NCI-H446 (cell line): ENCODE measurements at regions not wholly inside any gene's neighbourhood (a gene's known extent, or its start where the extent isn't known, plus 50 kb on each side); places are given as distances from the start of the nearest gene placed in this dataset.
"Not testable (repeated sequence)": the region's sequence is repeated elsewhere in the genome, so short reads cannot be mapped to it uniquely, and the experiment has no call there.

Experiments
- DNase-seq, 2 experiments: peaks; one replicate each; lab custom pipeline; 2025; lab: John Stamatoyannopoulos, UW

DNA sequence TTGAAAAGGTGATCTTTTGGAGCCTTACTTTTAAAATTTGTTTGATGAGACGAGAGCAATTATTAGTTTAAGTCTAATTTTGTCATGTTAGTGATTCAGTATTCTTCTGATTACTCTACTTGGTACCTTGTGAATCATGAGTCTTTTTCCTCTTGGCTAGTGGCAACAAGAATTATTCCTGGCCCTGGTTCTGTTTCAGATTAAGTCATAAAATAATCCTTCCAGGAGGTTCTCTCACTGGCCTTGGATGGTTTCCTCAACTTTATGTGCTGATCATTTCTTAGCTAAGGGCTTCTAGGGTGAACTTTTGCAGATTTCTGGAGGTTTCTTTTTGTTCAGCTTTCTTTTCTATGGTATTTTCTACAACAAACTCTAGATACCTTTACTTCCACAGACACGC is 741.8 kb upstream of the LUZP2 start:
- DNase-seq: no peak

DNA sequence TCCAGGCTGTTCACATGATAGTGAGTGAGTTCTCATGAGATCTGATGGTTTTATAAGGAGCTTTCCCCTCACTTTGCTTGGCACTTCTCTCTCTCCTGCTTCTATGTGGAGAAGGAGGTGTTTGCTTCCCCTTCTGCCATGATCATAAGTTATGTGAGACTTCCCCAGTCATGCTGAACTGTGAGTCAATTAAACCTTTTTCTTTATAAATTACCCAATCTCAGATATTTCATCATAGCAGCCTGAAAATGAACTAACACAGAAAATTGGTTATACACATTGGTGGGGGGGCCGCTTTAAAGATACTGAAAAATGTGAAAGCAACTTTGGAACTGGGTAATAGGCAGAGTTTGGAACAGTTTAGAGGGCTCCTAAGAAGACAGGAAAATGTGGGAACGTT is 741.1 kb upstream of the LUZP2 start:
- DNase-seq: no peak

DNA sequence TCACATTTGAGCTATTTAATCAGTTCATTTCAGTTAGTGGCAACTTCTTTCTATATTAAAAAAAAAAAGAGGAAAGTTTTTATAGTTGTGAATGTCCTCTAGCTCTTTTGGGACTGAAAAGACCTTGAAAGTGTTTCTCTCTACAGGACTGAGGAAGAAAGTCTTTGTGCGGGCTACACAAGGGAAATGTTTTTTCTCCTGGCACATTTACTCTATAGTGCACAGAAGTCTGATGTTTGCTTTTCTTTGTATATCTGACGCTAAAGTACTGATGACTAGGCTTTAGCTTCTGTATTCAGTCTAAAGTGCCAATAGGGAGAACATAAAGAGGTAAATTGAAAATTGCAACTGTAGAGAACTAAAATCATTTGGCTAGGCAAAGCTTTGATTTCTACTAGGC is 737.4 kb upstream of the LUZP2 start:
- no peak for DNase-seq

DNA sequence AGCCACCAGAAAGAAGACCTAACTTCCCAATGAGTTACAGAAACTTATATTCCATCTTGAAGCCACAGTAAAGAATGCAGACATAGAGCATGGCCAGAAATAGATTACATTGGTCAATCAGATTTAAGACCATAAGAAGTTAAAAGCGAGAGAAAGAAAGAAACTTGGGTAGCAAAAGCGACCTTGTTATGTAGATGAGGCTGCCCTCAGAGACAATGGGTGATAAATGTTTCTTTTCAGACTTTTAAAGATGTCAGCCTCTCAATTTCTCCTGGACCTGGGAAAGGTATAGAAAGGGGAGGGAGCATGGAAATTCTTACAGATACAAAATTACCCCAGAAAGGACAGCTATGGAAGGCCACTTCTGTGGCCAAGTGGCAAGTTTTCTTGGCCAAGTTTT is 732.6 kb upstream of the LUZP2 start:
- DNase-seq: no peak

- DNase-seq: no peak
Measured at GRCh38 chr11:23765682-23766252, 731.1 kb upstream of the LUZP2 start.

DNA sequence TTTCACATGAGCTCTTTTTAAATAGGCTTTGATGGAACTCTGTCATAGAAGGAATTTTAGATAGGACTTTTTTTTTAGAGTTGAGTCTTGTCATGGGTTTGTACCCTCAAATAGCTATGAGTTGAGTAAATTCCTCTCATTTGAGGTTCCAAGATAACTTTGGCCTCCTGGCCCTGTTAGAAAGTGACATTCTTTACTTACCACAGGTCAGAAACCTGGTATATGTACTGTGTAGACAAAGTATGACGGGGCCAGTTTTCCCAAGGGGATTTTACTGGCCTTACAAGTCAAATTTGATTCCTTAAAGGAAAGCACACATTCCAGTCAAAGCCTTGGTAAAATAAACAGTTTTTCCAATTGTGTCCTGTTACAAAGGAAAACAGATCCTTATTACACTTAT is 729.3 kb upstream of the LUZP2 start:
- DNase-seq: no peak

DNA sequence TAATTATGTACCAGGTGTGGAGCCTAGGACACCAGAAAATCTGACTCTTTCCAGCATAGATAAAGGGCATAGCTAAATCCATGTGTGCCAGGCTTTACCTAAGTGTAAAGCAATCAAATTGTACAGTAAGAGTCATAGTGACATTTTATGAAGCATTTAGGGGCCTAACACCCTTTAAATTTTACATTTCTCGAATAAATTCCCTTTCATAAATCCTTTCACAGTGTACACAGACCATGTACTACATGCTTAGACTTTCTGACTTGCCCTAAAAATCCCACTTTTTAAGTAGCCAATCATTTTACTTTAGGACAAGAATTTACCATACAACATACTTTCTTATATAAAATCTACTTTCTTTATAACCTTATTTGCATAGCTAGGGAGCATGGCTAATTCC is 727.6 kb upstream of the LUZP2 start:
- no peak for DNase-seq

- no peak for DNase-seq
Measured at GRCh38 chr11:23772081-23772480, 724.8 kb upstream of the LUZP2 start.

GRCh38 chr11:23778971-23779370 is 717.9 kb upstream of the LUZP2 start:
- DNase-seq: no peak

GRCh38 chr11:23780231-23780630 is 716.6 kb upstream of the LUZP2 start:
- no peak for DNase-seq

- DNase-seq: no peak
Measured at GRCh38 chr11:23781803-23782560, 714.9 kb upstream of the LUZP2 start.

DNA sequence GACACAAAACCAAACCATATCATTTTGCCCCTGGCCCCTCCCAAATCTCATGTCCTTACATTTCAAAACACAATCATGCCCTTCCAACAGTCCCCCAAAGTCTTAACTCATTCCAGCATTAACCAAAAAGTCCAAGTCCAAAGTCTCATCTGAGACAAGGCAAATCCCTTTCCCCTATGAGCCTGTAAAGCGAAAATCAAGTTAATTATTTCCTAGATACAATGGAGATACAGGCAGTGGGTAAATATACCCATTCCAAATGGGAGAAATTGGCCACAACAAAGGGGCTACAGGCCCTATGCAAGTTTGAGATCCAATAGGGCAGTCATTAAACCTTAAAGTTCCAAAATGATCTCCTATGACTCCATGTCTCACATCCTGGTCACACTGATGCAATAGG is 709.9 kb upstream of the LUZP2 start:
- not testable (repeated sequence) for DNase-seq

- DNase-seq: no peak
Measured at GRCh38 chr11:23789200-23789853, 707.5 kb upstream of the LUZP2 start.

- no peak for DNase-seq
Measured at GRCh38 chr11:23789938-23790371, 706.9 kb upstream of the LUZP2 start.

DNA sequence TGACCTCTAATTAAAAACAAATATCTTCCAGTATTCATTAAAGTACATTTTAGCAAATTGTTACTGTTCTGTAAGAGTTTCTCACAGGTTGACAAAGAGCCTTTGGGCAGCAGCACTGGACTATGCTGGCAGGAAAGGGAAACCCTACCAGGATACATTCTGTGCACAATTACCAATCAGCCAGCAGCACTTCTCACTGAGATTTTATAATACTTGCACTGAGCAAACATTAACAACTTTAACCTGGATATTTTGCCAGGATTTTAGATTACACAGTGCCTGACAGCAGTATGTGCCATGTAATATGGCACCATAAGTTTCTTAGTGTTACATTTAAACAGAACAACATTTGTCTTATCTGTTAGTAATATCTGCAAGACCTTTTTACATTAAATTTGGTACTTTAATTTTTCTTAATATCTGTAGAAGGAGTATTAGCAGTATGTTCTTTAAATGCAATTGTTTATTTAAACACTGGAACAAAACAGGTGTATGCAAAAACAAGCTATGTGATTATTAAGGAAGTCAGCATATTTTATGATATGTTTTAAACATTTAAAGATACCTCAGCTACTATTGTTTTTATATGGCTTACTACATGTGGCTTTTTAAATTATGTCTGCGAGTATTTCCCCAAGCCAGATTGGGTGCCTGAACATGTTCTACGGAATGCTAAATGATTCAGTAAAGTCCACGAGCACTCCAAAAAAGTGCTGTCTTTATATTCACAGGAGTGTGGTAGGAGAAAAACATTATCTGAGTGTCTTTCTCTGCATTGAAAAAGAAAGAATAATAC is 699.0 kb upstream of the LUZP2 start:
- DNase-seq: no peak

- DNase-seq: not testable (repeated sequence)
Measured at GRCh38 chr11:23834306-23834705, 662.5 kb upstream of the LUZP2 start.

GRCh38 chr11:23836981-23837380 is 659.9 kb upstream of the LUZP2 start:
- DNase-seq: no peak

- no peak for DNase-seq
Measured at GRCh38 chr11:23840872-23841271, 656.0 kb upstream of the LUZP2 start.

- DNase-seq: no peak
Measured at GRCh38 chr11:23846902-23847422, 649.9 kb upstream of the LUZP2 start.

GRCh38 chr11:23851216-23851615 is 645.6 kb upstream of the LUZP2 start:
- DNase-seq: no peak

GRCh38 chr11:23856654-23857053 is 640.2 kb upstream of the LUZP2 start:
- DNase-seq: no peak

DNA sequence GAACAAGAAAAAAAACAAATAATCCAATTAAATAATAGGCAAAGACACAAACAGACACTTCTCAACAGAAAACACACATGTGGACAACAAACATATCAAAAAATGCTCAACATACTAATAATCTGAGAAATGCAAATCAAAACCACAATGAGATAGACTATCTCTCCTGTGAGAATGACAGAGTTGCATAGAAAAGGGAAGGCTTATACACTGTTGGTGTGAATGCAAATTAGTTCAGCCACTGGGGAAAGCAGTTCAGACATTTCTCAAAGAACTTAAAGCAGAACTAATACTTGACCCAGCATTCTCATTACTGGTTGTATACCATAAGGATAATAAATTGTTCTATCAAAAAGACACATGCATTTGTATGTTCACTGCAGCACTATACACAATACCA is 637.8 kb upstream of the LUZP2 start:
- no peak for DNase-seq
